Prostate gland (tissue), 2 donors: ENCODE measurements at regions not wholly inside any gene's neighbourhood (a gene's known extent, or its start where the extent isn't known, plus 50 kb on each side); places are given as distances from the start of the nearest gene placed in this dataset.

Source experiments
- POLR2A ChIP-seq: fragments of 450-650 bp; IDR thresholded peaks from one replicate; pipeline ENCODE4 v1.6.1; 2016; ENCODE audit warnings: antibody characterized with exemption, mild to moderate bottlenecking
- POLR2AphosphoS5 ChIP-seq: sonication (generic); formaldehyde crosslinking; IDR thresholded peaks from one replicate; pipeline ENCODE4 v1.6.1; 2017; ENCODE audit warnings: antibody characterized with exemption
- TF ChIP-seq, protein P1 (sequence below), 4 experiments: fragments of 200-600 bp in 2 of 4; fragments of 450-650 bp in 2 of 4; sonication (generic) in 2 of 4; IDR thresholded peaks; 1 replicate in 3 of 4; 2 replicates in 1 of 4; pipeline ENCODE4 v1.5.1; 2016 to 2019; ENCODE audit warnings: antibody characterized with exemption in 4 of 4, mild to moderate bottlenecking in 2 of 4, moderate library complexity in 2 of 4

DNA sequence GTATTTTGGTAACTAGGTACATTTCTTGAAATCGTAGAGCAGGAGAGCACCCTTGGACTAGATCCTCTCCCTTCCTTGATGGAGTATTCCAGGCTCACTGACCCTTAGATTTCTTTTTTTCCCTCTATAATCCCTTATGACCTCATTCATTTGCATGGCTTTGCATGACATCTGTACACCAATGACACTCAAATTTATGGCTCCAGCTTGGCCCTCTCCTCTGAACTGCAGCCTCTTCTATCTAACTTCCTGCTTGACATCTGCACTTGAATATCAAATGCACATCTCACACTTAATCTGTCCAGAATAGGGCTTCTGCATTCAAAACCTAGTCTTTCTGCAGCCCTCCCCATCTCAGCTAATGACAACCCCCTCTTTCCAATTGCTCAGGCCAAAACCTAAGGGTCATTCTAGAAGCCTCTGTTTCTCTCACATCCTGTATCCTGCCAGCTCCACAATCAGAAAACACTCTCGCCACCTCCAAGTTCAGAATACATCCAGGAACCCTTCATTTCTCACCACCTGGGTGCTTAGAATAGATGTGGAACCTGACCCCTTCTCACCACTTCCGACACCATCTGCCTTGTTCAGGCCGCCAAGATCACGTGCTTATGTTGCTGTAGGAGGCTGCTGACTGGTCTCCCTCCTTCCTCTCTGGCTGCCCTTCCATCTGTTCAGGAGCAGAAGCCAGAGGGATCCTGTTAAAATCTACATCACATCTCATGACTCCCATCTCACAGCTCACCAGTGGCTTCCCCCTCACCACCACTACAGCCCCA, 138.9 kb upstream of the MTNR1B start:
- TF ChIP-seq POLR2AphosphoS5 (no peak), POLR2A (no peak)
- TF ChIP-seq, protein P1, sequence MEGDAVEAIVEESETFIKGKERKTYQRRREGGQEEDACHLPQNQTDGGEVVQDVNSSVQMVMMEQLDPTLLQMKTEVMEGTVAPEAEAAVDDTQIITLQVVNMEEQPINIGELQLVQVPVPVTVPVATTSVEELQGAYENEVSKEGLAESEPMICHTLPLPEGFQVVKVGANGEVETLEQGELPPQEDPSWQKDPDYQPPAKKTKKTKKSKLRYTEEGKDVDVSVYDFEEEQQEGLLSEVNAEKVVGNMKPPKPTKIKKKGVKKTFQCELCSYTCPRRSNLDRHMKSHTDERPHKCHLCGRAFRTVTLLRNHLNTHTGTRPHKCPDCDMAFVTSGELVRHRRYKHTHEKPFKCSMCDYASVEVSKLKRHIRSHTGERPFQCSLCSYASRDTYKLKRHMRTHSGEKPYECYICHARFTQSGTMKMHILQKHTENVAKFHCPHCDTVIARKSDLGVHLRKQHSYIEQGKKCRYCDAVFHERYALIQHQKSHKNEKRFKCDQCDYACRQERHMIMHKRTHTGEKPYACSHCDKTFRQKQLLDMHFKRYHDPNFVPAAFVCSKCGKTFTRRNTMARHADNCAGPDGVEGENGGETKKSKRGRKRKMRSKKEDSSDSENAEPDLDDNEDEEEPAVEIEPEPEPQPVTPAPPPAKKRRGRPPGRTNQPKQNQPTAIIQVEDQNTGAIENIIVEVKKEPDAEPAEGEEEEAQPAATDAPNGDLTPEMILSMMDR (IDR thresholded peaks at IDR 0.05) = no peak
